K562 (cell line): ENCODE measurements at regions not wholly inside any gene's neighbourhood (a gene's known extent, or its start where the extent isn't known, plus 50 kb on each side); places are given as distances from the start of the nearest gene placed in this dataset.

Experiments used
- BRF2 ChIP-seq: IDR thresholded peaks from 3 replicates; pipeline ENCODE4 v1.6.1; 2011; ENCODE audit warnings: borderline replicate concordance, mild to moderate bottlenecking; ENCODE audit not compliant: insufficient read length, insufficient read depth
- CEBPB ChIP-seq: fragments of 450-650 bp; IDR thresholded peaks from 2 replicates; pipeline ENCODE4 v1.6.1; 2016; ENCODE audit warnings: missing genetic modification characterization, missing compliant biosample characterization
- CTCF ChIP-seq, 3 experiments: IDR thresholded peaks in 2 of 3; conservative IDR thresholded peaks in 1 of 3; 2 replicates each; pipeline ENCODE4 v1.5.1; 2011 to 2012; ENCODE audit warnings: low read length in 3 of 3, mild to moderate bottlenecking in 3 of 3, control low read depth in 2 of 3, improper control_type of control experiment in 1 of 3, inconsistent platforms in 1 of 3, low read depth in 1 of 3, mixed read lengths in 1 of 3, moderate library complexity in 1 of 3; ENCODE audit not compliant: insufficient read depth in 2 of 3
- ERF ChIP-seq: fragments of 450-650 bp; formaldehyde crosslinking; IDR thresholded peaks from 2 replicates; pipeline ENCODE4 v1.4.0; 2020; ENCODE audit warnings: mild to moderate bottlenecking, mixed read lengths

GRCh38 chr13:33697926-33698325 lies 120.0 kb upstream of the RFC3 start:
- TF ChIP-seq BRF2 (no peak), ERF (CRISPR knock-in tag) (no peak), CTCF (IDR thresholded peaks at IDR 0.05 in 2 of 3, conservative IDR thresholded peaks at IDR 0.05 in 1 of 3; ENCODE audit: insufficient read depth in 2 of 3, low read depth in 1 of 3, low read length in 3 of 3) (no peak), CEBPB (tag) (no peak)
